IgD-negative memory B cell (primary cell): ENCODE measurements at regions not wholly inside any gene's neighbourhood (a gene's known extent, or its start where the extent isn't known, plus 50 kb on each side); places are given as distances from the start of the nearest gene placed in this dataset.
"Not testable (repeated sequence)": the region's sequence is repeated elsewhere in the genome, so short reads cannot be mapped to it uniquely, and the experiment has no call there.

ENCODE experiments used
- H3K27ac Mint-ChIP-seq, 3 donors: one replicate each; pipeline ENCODE4 v1.8.0; 2020 to 2022; ENCODE audit warnings: mild to moderate bottlenecking in 3 of 3, mixed read lengths in 3 of 3, moderate library complexity in 1 of 3
- H3K27me3 Mint-ChIP-seq: one replicate; pipeline ENCODE4 v1.8.0; 2021; ENCODE audit warnings: mixed read lengths
- H3K36me3 Mint-ChIP-seq: one replicate; pipeline ENCODE4 v1.8.0; 2020; ENCODE audit warnings: mild to moderate bottlenecking, mixed read lengths
- H3K4me1 Mint-ChIP-seq, 3 donors: one replicate each; pipeline ENCODE4 v1.8.0; 2020 to 2022; ENCODE audit warnings: mixed read lengths in 3 of 3, mild to moderate bottlenecking in 1 of 3
- H3K4me3 Mint-ChIP-seq, 4 donors: one replicate each; pipeline ENCODE4 v1.8.0; 2020 to 2022; ENCODE audit warnings: mild to moderate bottlenecking in 4 of 4, mixed read lengths in 4 of 4, moderate library complexity in 3 of 4
- H3K9me3 Mint-ChIP-seq, 3 donors: one replicate each; pipeline ENCODE4 v1.8.0; 2020 to 2021; ENCODE audit warnings: mixed read lengths in 3 of 3, mild to moderate bottlenecking in 1 of 3

DNA sequence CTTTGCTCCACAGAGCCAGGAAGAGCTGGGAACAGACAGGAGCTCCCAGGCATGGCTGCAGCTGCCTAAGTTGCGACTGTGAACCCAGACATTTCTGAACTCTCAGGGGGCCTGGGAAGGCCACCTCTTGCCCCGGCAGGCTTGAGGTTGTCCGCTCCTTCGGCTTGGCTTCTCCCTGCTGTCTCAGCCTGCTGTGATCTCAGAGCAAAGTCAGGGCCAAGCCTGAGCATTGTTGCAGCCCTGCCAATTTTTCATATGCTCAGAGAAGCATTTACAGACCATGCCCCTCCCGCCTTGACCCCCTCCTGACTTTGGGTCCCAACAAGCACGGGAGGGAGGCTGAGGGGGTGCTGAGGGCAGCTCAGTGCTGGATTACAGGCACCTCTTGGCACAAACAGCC is 1439.1 kb upstream of the FLRT2 start:
- no peak overlapping the region for H3K27ac Mint-ChIP-seq

DNA sequence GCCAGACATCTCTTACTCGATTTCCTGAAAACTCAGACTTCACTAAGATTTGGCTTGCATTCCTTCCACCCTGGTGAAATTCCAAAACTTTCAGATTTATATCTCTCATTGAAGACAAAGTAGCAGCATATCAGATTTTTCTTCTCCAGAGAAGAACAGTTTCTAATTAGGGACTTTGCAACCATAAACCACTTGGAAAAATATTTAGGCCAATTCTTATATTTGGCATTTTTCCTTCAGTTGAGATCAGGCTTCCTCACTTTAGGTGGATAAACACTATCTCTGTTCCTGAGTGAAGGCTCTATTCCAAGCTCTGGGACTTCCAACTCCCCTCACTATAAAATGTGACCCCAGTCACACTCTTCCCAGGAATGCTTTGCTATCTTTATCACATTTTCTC is 1434.3 kb upstream of the FLRT2 start:
- no peaks in the 10 kb centered on the region for H3K27me3 Mint-ChIP-seq
- no peaks in the 10 kb centered on the region for H3K4me1 Mint-ChIP-seq
- H3K27ac Mint-ChIP-seq = no peak overlapping the region
- H3K9me3 Mint-ChIP-seq = peaks cover 0 to 4% (median 2%) of the 10 kb centered on the region in 3 donors
- H3K36me3 Mint-ChIP-seq = no peaks in the 10 kb centered on the region
- H3K4me3 Mint-ChIP-seq = no peak overlapping the region

More for the DNA sequence above, 1439.1 kb upstream of the FLRT2 start:
- Mint-ChIP-seq H3K4me3 (no peak overlapping the region), H3K4me1 (no peaks in the 10 kb centered on the region), H3K9me3 (peaks cover 0 to 13% (median 0%) of the 10 kb centered on the region in 3 donors), H3K27me3 (no peaks in the 10 kb centered on the region), H3K36me3 (no peaks in the 10 kb centered on the region)

DNA sequence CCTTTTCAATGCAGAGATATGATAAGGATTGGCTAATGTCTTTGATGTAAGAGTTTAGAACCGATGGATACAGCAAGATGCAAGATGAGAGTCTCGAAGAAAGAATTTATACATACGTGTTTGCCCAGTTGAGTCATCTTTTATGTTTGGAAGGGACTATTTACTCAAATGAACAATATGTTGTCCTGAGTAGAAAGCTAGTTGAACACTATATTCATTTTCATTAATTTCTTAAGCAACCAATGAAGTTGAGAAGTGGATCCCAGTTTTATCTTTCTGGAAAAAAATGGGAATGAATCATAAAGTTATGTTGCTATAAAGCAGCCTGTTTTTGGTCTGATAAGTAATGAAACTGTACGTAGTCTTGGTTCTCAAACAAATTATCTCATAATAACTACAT is 1431.7 kb upstream of the FLRT2 start:
- Mint-ChIP-seq H3K27me3 (no peaks in the 10 kb centered on the region), H3K36me3 (no peaks in the 10 kb centered on the region), H3K9me3 (peaks cover 5 to 18% (median 10%) of the 10 kb centered on the region in 3 donors), H3K27ac (no peak overlapping the region), H3K4me3 (no peak overlapping the region), H3K4me1 (no peaks in the 10 kb centered on the region)

DNA sequence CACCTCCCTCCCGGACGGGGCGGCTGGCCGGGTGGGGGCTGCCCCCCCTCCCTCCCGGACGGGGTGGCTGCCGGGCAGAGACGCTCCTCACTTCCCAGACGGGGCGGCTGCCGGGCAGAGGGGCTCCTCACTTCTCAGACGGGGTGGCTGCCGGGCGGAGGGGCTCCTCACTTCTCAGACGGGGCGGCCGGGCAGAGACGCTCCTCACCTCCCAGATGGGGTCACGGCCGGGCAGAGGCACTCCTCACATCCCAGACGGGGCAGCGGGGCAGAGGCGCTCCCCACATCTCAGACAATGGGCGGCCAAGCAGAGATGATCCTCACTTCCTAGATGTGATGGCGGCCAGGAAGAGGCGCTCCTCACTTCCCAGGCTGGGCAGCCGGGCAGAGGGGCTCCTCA is 1430.4 kb upstream of the FLRT2 start:
- not testable (repeated sequence) for H3K27ac Mint-ChIP-seq, H3K27me3 Mint-ChIP-seq, H3K36me3 Mint-ChIP-seq, H3K4me1 Mint-ChIP-seq, H3K4me3 Mint-ChIP-seq
- H3K9me3 Mint-ChIP-seq = peaks cover 5 to 18% (median 10%) of the 10 kb centered on the region in 3 donors

DNA sequence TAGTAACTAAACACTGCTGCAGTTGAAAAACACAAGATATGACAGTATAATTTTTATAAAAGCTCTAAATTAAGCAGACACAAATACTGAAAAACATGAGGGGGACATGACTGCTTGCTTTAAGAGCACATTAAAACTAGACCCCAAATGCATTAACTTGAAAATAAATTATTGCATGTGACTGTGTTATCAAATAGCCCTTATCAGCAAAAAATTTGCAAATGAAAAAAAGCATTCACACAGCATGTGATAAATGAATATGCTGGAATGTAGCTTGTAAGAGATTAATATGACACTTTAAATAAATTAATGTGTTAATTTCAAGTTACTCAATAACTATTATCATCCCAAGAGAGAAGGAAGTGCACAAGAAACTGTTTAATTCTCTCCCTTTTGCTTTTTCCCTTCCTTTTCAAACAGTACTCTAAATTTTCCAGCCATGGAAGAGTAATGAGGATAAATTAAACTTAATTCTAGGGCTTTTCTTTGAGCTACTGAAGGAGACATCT is 1422.1 kb upstream of the FLRT2 start:
- Mint-ChIP-seq H3K4me3 (no peak overlapping the region), H3K27me3 (no peaks in the 10 kb centered on the region), H3K27ac (no peak overlapping the region), H3K4me1 (no peaks in the 10 kb centered on the region), H3K36me3 (no peaks in the 10 kb centered on the region), H3K9me3 (peaks cover under 1 to 12% (median 9%) of the 10 kb centered on the region in 3 donors)

DNA sequence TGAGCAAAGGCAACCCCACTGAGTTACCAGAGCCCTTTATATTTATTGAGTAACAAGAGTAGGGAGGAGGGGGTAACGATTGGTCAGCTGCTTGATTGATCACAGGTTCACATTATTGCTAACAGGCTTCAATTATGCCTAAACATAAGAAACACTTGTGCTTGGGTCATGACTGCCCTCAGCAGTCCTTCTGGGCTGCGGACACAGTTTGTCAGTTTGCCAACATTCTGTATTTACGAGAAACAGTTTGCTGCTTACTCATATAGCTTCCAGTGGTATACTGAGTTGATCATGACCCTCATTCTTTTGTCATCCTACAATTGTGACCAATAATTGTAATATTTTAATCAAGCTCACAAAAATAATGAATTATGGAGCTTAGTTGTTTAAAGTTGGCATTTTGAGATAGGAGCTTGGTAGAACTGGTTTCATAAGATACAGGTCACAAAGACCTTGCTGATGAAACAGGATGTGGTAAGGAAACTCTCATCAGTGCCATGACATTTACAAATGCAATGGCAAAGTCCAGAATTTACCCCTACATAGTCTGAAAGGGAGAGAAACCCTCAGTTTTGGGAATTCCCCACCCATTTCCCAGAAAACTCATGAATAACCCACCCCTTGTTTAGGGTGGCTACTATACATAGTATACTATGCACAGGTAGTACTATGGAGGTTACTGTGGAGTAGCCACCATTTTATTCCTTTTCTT is 1421.0 kb upstream of the FLRT2 start:
- no peak overlapping the region for H3K4me3 Mint-ChIP-seq
- no peak overlapping the region for H3K27ac Mint-ChIP-seq
- H3K36me3 Mint-ChIP-seq = peaks cover 2% of the 10 kb centered on the region
- no peaks in the 10 kb centered on the region for H3K27me3 Mint-ChIP-seq
- peaks cover 0 to 12% (median 10%) of the 10 kb centered on the region in 3 donors for H3K9me3 Mint-ChIP-seq
- H3K4me1 Mint-ChIP-seq = no peaks in the 10 kb centered on the region

DNA sequence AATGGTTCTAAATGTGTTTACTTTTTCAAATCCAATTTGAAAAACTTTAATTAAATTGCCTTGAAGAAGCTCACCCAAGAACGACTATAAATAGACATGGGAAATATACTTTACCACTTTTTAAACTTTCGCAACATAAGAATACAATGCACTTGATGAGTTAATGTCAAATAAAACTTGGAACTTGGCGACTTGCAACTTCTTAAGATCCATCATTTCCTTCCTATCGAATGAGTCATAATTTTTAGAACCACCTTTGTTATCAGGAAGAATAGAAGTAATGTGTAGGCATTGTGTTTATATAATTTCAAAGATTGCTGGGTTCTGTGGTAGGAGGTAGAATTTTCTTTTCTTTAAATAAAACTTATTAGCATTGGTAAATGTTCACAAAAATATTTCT is 1417.4 kb upstream of the FLRT2 start:
- H3K4me3 Mint-ChIP-seq = no peak overlapping the region
- no peaks in the 10 kb centered on the region for H3K27me3 Mint-ChIP-seq
- H3K4me1 Mint-ChIP-seq = no peaks in the 10 kb centered on the region
- H3K36me3 Mint-ChIP-seq = peaks cover 2% of the 10 kb centered on the region
- no peak overlapping the region for H3K27ac Mint-ChIP-seq
- H3K9me3 Mint-ChIP-seq = peaks cover 0 to 15% (median 13%) of the 10 kb centered on the region in 3 donors

DNA sequence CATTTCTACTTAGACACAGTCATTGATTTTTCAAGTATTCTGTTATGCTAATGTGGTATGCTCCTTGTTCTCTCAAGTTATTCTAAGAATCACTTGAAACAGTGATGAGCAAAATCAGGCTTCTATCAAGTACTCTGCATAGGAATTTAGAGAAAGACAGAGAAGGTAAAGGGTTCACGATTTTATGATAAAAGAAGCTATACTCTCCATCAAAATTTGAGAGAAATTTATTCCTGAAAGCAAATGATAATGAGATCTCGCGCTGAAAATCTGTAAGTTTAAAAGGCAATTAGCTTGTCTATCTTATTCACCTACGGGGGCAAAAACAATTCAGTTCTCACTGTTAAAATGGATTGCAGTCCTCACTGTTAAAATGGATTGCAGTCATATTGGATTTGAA is 1404.3 kb upstream of the FLRT2 start:
- H3K27ac Mint-ChIP-seq = no peak overlapping the region
- no peaks in the 10 kb centered on the region for H3K27me3 Mint-ChIP-seq
- H3K4me3 Mint-ChIP-seq = no peak overlapping the region
- no peaks in the 10 kb centered on the region for H3K4me1 Mint-ChIP-seq
- H3K9me3 Mint-ChIP-seq = peaks cover 0 to 5% (median 1%) of the 10 kb centered on the region in 3 donors
- H3K36me3 Mint-ChIP-seq = no peaks in the 10 kb centered on the region

DNA sequence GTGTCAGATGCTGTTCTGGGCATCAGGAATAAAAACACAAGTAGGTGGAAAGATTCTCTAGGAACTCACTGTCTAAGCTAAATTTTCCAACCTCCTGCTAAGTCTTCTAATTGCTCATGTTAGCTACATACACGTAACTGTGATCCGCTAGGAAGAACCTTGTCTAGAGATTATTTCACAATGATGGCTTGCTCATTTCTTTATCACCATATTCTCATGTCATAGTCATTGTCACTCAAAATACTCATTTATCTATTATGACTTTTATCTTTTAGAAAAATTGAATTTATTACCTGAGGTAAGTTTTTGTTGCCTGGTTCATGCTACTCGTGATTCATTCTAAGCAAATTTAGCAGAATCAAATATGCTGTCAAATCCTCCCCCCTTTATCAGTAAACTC is 1402.4 kb upstream of the FLRT2 start:
- Mint-ChIP-seq H3K4me3 (no peak overlapping the region), H3K36me3 (no peaks in the 10 kb centered on the region), H3K9me3 (peaks cover 0 to 8% (median 3%) of the 10 kb centered on the region in 3 donors), H3K4me1 (no peaks in the 10 kb centered on the region), H3K27ac (no peak overlapping the region), H3K27me3 (no peaks in the 10 kb centered on the region)

DNA sequence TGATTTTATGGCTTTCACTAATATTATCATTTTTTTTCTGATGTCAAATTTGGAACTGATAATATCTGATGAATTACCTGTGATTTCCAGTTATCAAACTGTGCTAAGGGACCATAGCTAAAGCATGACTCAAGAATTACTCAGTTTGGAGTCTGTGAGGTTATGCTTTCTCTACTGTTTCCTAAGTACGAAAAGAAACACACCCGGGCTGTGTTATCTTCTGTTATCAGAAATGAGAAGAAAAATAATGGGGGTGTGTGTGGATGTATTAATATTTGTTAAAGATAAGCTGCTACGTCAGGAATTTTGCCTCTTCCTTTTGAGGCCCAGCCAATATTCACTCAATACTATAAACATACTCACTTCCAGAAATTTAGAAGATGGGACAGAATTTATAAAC is 1401.9 kb upstream of the FLRT2 start:
- Mint-ChIP-seq H3K27me3 (no peaks in the 10 kb centered on the region), H3K4me3 (no peak overlapping the region), H3K9me3 (peaks cover 0 to 8% (median 3%) of the 10 kb centered on the region in 3 donors), H3K4me1 (no peaks in the 10 kb centered on the region), H3K36me3 (no peaks in the 10 kb centered on the region), H3K27ac (no peak overlapping the region)

DNA sequence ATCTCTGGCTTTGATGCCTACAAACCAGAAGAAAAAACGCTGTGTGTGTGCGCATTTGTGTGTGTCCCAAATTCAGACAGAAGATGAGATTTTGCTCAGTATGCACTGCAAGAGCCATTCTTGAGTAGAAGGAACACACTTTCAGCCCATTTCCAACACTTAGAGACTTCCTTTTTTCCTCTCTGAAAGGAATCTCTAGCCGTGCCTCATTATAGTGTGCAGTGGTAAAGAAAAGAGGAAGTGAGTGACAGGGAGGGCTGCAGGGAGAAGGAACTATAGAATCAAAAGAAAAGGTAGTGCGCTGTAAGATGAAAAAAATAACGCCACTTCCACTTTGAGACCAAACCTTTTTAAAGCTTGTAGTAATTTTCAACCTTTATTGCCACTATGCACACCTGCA is 1400.9 kb upstream of the FLRT2 start:
- H3K4me3 Mint-ChIP-seq = no peak overlapping the region
- peaks cover 0 to 8% (median 3%) of the 10 kb centered on the region in 3 donors for H3K9me3 Mint-ChIP-seq
- H3K36me3 Mint-ChIP-seq = no peaks in the 10 kb centered on the region

DNA sequence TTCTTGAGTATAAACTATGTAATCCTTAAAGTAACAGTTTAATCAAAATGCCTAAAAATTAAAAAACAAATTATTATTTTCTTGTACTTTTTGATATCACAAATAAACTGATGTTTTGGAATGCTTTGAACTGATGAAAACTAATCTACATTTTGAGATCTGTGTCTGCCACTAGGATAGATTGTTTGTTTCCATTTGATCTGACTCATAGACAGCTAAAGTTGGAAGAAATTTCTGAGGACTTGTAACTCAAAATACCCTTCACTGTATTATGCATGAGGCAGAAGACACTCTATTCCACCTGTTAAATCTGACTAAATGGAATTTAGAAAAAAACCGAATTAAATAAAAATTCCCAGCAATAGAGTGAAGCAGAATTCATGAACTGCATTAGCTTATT is 1400.0 kb upstream of the FLRT2 start:
- H3K36me3 Mint-ChIP-seq = no peaks in the 10 kb centered on the region
- no peak overlapping the region for H3K4me3 Mint-ChIP-seq
- peaks cover 3 to 8% (median 3%) of the 10 kb centered on the region in 3 donors for H3K9me3 Mint-ChIP-seq
- no peaks in the 10 kb centered on the region for H3K27me3 Mint-ChIP-seq
- H3K27ac Mint-ChIP-seq = no peak overlapping the region
- H3K4me1 Mint-ChIP-seq = no peaks in the 10 kb centered on the region

More for the DNA sequence above, 1400.9 kb upstream of the FLRT2 start:
- Mint-ChIP-seq H3K27me3 (no peaks in the 10 kb centered on the region), H3K27ac (no peak overlapping the region), H3K4me1 (no peaks in the 10 kb centered on the region)

DNA sequence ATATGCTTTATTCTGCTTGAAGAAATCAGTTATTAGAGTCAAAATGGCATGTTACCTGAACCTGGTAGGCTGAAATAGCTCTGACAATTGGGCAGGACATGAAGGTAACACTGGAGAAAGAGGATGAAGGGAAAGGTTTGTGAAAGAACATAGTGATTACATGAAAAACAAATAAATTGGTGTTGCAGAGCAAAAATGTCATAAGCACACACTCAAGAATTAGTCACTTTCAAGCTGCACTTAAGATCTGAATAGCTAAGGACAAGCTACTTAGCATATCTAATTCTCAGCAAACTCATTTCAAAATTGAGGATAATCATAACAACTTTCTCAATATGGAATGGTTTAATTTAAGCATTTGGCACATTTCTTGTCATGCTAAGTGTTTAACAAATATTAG is 1398.0 kb upstream of the FLRT2 start:
- Mint-ChIP-seq H3K27ac (no peak overlapping the region), H3K4me3 (no peak overlapping the region), H3K36me3 (no peaks in the 10 kb centered on the region), H3K4me1 (no peaks in the 10 kb centered on the region), H3K27me3 (no peaks in the 10 kb centered on the region), H3K9me3 (peaks cover 3 to 18% (median 4%) of the 10 kb centered on the region in 3 donors)

DNA sequence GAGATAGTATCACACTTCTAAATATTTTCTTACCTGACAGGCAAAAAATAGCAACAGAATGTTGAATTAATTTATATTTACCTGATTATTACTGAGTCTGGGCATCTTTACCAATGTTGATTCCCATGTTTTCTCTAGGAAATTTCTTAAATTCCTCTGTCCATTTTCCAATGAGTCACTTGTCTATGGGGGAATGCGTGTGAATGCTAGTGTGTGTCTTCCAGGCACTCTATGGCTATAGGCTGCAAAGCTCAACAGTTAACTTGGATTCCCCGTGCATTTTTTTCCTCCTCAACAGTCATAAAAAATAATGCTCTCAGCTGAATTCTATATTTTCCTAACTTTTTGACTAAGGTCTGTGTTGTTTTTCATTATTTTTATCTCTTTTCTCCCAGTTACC is 1385.8 kb upstream of the FLRT2 start:
- no peak overlapping the region for H3K27ac Mint-ChIP-seq
- H3K36me3 Mint-ChIP-seq = no peaks in the 10 kb centered on the region
- no peaks in the 10 kb centered on the region for H3K4me1 Mint-ChIP-seq
- H3K9me3 Mint-ChIP-seq = peaks cover 0 to 10% (median under 1%) of the 10 kb centered on the region in 3 donors
- no peak overlapping the region for H3K4me3 Mint-ChIP-seq
- no peaks in the 10 kb centered on the region for H3K27me3 Mint-ChIP-seq

DNA sequence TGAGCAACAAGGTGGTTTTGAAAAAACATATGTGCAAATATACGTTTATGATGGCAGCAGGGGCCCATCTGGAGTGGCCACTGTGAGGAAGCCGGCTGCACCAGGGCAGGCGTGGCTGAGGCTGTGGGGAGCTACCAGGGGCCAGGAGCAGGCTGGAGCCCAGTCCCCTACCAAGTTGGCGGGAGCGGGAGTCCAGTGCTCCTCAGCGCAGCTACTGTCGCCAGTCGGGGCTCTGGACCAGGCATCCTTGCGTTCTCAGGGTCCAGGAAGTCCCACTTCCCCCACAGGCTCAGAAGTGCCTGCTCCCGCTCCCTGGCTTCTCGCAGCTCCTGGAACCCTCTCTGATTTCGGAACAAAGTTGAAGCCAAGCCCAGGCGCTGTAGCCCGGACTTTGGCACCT is 1377.5 kb upstream of the FLRT2 start:
- Mint-ChIP-seq H3K27me3 (no peaks in the 10 kb centered on the region), H3K27ac (no peak overlapping the region)

DNA sequence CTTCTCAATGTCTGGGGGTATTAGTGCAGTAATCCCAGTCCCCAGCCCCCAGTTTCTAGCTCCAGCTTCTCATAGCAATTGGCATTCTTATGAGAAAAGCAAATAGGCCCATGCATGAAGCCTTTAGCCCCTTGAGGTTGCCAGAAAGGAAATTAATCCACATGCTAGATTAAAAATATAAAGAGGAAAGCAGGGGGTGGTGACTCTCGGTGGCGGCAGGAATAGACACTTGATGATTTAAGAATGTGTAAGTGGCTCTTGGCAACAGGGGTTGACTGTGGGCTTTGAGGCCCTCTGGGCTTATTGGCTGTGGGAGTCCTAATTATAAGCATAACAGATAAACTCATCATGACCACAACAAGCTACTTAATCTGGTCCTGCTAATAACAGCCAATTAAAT is 1367.3 kb upstream of the FLRT2 start:
- peaks cover 0 to 12% (median 5%) of the 10 kb centered on the region in 3 donors for H3K9me3 Mint-ChIP-seq
- H3K4me3 Mint-ChIP-seq = no peak overlapping the region
- no peaks in the 10 kb centered on the region for H3K27me3 Mint-ChIP-seq
- no peaks in the 10 kb centered on the region for H3K4me1 Mint-ChIP-seq
- no peaks in the 10 kb centered on the region for H3K36me3 Mint-ChIP-seq
- H3K27ac Mint-ChIP-seq = no peak overlapping the region

More for the DNA sequence above, 1377.5 kb upstream of the FLRT2 start:
- H3K36me3 Mint-ChIP-seq = no peaks in the 10 kb centered on the region
- H3K4me3 Mint-ChIP-seq = no peak overlapping the region
- H3K9me3 Mint-ChIP-seq = peaks cover 0 to 20% (median 8%) of the 10 kb centered on the region in 3 donors
- no peaks in the 10 kb centered on the region for H3K4me1 Mint-ChIP-seq
